IMR-90 (cell line): ENCODE measurements at regions not wholly inside any gene's neighbourhood (a gene's known extent, or its start where the extent isn't known, plus 50 kb on each side); places are given as distances from the start of the nearest gene placed in this dataset.

Experiments used
- CTCF ChIP-seq: conservative IDR thresholded peaks from 2 replicates; pipeline ENCODE4 v1.5.1; 2012; ENCODE audit warnings: mild to moderate bottlenecking, low read depth, low read length, improper control_type of control experiment
- ELK1 ChIP-seq: fragments of 150-350 bp; IDR thresholded peaks from 2 replicates; pipeline ENCODE4 v1.6.1; 2016; ENCODE audit warnings: low read depth, mild to moderate bottlenecking, low read length, moderate library complexity, borderline replicate concordance
- FOS ChIP-seq: fragments of 150-350 bp; IDR thresholded peaks from 2 replicates; pipeline ENCODE4 v1.6.1; 2016; ENCODE audit warnings: low read depth, low read length
- MAFK ChIP-seq: IDR thresholded peaks from 2 replicates; pipeline ENCODE4 v1.6.1; 2012; ENCODE audit warnings: low read depth, low read length, improper control_type of control experiment
- MAZ ChIP-seq: IDR thresholded peaks from 2 replicates; pipeline ENCODE4 v1.6.1; 2012; ENCODE audit warnings: low read depth, mild to moderate bottlenecking, low read length, improper control_type of control experiment, moderate library complexity, borderline replicate concordance
- POLR2A ChIP-seq: IDR thresholded peaks from 2 replicates; pipeline ENCODE4 v1.6.1; 2012; ENCODE audit warnings: mild to moderate bottlenecking, low read depth, low read length
- RAD21 ChIP-seq: IDR thresholded peaks from 2 replicates; pipeline ENCODE4 v1.6.1; 2012; ENCODE audit warnings: low read length, improper control_type of control experiment
- RCOR1 ChIP-seq: IDR thresholded peaks from 2 replicates; pipeline ENCODE4 v1.6.1; 2012; ENCODE audit warnings: mild to moderate bottlenecking, low read length, improper control_type of control experiment; ENCODE audit not compliant: insufficient replicate concordance
- RFX5 ChIP-seq: IDR thresholded peaks from 2 replicates; pipeline ENCODE4 v1.8.0; 2012; ENCODE audit warnings: low read depth, mild to moderate bottlenecking, low read length, moderate library complexity
- SMC3 ChIP-seq: fragments of 150-350 bp; IDR thresholded peaks from 2 replicates; pipeline ENCODE4 v1.6.1; 2016; ENCODE audit warnings: low read depth, mild to moderate bottlenecking, antibody characterized with exemption, low read length, moderate library complexity
- USF2 ChIP-seq: fragments of 150-350 bp; IDR thresholded peaks from 2 replicates; pipeline ENCODE4 v1.6.1; 2017; ENCODE audit warnings: mild to moderate bottlenecking, antibody characterized with exemption, low read length, low read depth

GRCh38 chr9:2919347-2919746 lies 75.5 kb upstream of the PUM3 start:
- TF ChIP-seq USF2 (no peak), POLR2A (no peak), CTCF (no peak), SMC3 (no peak), FOS (no peak), MAZ (no peak), RFX5 (no peak), ELK1 (no peak), RAD21 (no peak), RCOR1 (no peak), MAFK (no peak)
